K562 (cell line): ENCODE measurements at regions not wholly inside any gene's neighbourhood (a gene's known extent, or its start where the extent isn't known, plus 50 kb on each side); places are given as distances from the start of the nearest gene placed in this dataset.

Source experiments
- ATAC-seq: fragments of 200-7000 bp; cut with Tn5 transposase; 3 replicates; pipeline ENCODE4 v1.9.1; 2020; ENCODE audit warnings: moderate library complexity
- BruUV-seq: library from RNA; stranded (reverse); fragments of 400-500 nt; replicated peaks from 2 replicates; lab custom pipeline; 2021; lab: Mats Ljungman, UMichigan
- CTCF ChIA-PET: fragments of 300-600 bp; formaldehyde crosslinking; extraction: SDS; loops from one replicate; lab custom pipeline; 2021; ENCODE audit warnings: low intra/inter-chr PET ratio; lab: Yijun Ruan, JAX
- POLR2A ChIA-PET: fragments of 300-600, 350-650 bp; sonication (Branson Sonifier 250); formaldehyde crosslinking; extraction: SDS; loops from one replicate; lab custom pipeline; 2021; ENCODE audit warnings: antibody characterized with exemption, inconsistent platforms; lab: Yijun Ruan, JAX
- DNase-seq, 4 experiments: peaks; one replicate each; pipeline versions ENCODE4 v3.0.0 to v3.0.0-alpha.2; 2011 to 2018; ENCODE audit warnings: low spot score in 3 of 4, mixed read lengths in 3 of 4; ENCODE audit errors: extremely low read depth in 1 of 4
- FAIRE-seq: peaks from 2 replicates; lab custom pipeline; 2011; peaks lifted over from hg19 to GRCh38; lab: Jason Lieb, UNC
- H2AFZ ChIP-seq: 2 replicates; pipeline ENCODE4 v1.6.0; 2011; ENCODE audit warnings: low read depth, low read length, control low read depth, inconsistent platforms
- H3K27ac ChIP-seq: fragments of 200-600 bp; 3 replicates; pipeline ENCODE4 v1.8.0; 2011; ENCODE audit warnings: low read depth, mild to moderate bottlenecking, control low read depth, inconsistent platforms, low read length, moderate library complexity, mixed read lengths; ENCODE audit errors: extremely low read depth
- H3K27me3 ChIP-seq, 2 experiments: fragments of 300-600 bp in 1 of 2; 2 replicates in 1 of 2; 3 replicates in 1 of 2; pipeline versions ENCODE4 v1.6.0 to v1.8.0; 2011; ENCODE audit warnings: inconsistent platforms in 2 of 2, low read length in 2 of 2, mild to moderate bottlenecking in 1 of 2, mixed read lengths in 1 of 2, moderate library complexity in 1 of 2; ENCODE audit not compliant: control insufficient read depth in 2 of 2, insufficient read depth in 2 of 2
- H3K36me3 ChIP-seq: fragments of 300-600 bp; 3 replicates; pipeline ENCODE4 v1.8.0; 2011; ENCODE audit warnings: mild to moderate bottlenecking, low read length, inconsistent platforms; ENCODE audit not compliant: control insufficient read depth, insufficient read depth
- H3K4me1 ChIP-seq, 2 experiments: fragments of 200-600 bp in 1 of 2; replicated peaks in 1 of 2; 2 replicates in 1 of 2; 3 replicates in 1 of 2; pipeline versions ENCODE4 v1.5.1 to v1.8.0; 2011; ENCODE audit warnings: inconsistent platforms in 2 of 2, low read length in 2 of 2, mild to moderate bottlenecking in 1 of 2, mixed read lengths in 1 of 2, moderate library complexity in 1 of 2; ENCODE audit not compliant: control insufficient read depth in 2 of 2, insufficient read depth in 2 of 2
- H3K4me2 ChIP-seq: 2 replicates; pipeline ENCODE4 v1.6.1; 2011; ENCODE audit warnings: low read length, control low read depth, inconsistent platforms, mixed read lengths; ENCODE audit not compliant: insufficient read depth
- H3K4me3 ChIP-seq: fragments of 200-600 bp; sonication (generic), shearing (Covaris generic); 2 replicates; pipeline ENCODE4 v1.5.1; 2016; ENCODE audit warnings: control low read depth, inconsistent platforms
- H3K79me2 ChIP-seq: fragments of 200-600 bp; 3 replicates; pipeline ENCODE4 v1.8.0; 2011; ENCODE audit warnings: low read length, inconsistent platforms; ENCODE audit not compliant: control insufficient read depth, insufficient read depth
- H3K9ac ChIP-seq, 2 experiments: 2 replicates each; pipeline versions ENCODE4 v1.6.0 to v1.6.1; 2011; ENCODE audit warnings: low read depth in 2 of 2, low read length in 2 of 2, control low read depth in 1 of 2, inconsistent platforms in 1 of 2, mild to moderate bottlenecking in 1 of 2, mixed read lengths in 1 of 2; ENCODE audit not compliant: insufficient read depth in 1 of 2
- H3K9me1 ChIP-seq: one replicate; pipeline ENCODE4 v1.6.0; 2011; ENCODE audit warnings: inconsistent platforms, mild to moderate bottlenecking, low read length, moderate library complexity; ENCODE audit not compliant: control insufficient read depth, insufficient read depth
- H3K9me3 ChIP-seq: replicated peaks from 2 replicates; pipeline ENCODE4 v1.5.1; 2011; ENCODE audit warnings: low read depth, low read length, inconsistent platforms; ENCODE audit not compliant: control insufficient read depth, insufficient read depth
- H4K20me1 ChIP-seq: replicated peaks from 2 replicates; pipeline ENCODE4 v1.6.1; 2011; ENCODE audit warnings: low read length, inconsistent platforms, mixed read lengths; ENCODE audit not compliant: control insufficient read depth, insufficient read depth
- ETV5 ChIP-seq: sonication (generic); formaldehyde crosslinking; IDR thresholded peaks from 2 replicates; pipeline ENCODE4 v1.4.0; 2020; ENCODE audit warnings: low read depth, mild to moderate bottlenecking, missing genetic modification reagents
- GABPA ChIP-seq: fragments of 200-800 bp; sonication (Bioruptor generic); conservative IDR thresholded peaks from 2 replicates; pipeline ENCODE4 v1.6.1; 2016; ENCODE audit warnings: low read depth, missing genetic modification characterization, missing compliant biosample characterization
- MBD2 ChIP-seq: sonication (generic); IDR thresholded peaks from 2 replicates; pipeline ENCODE4 v1.6.1; 2016; ENCODE audit warnings: low read depth, borderline replicate concordance
- NFYB ChIP-seq: IDR thresholded peaks from 2 replicates; pipeline ENCODE4 v1.6.1; 2011; ENCODE audit warnings: mild to moderate bottlenecking, moderate library complexity; ENCODE audit not compliant: insufficient read length; ENCODE audit errors: extremely low read depth
- PML ChIP-seq: IDR thresholded peaks from 2 replicates; pipeline ENCODE4 v1.6.1; 2012; ENCODE audit warnings: low read length, inconsistent platforms
- PTRF ChIP-seq: fragments of 450-650 bp; IDR thresholded peaks from 2 replicates; pipeline ENCODE4 v1.6.1; 2016; ENCODE audit warnings: mild to moderate bottlenecking, missing genetic modification characterization, missing compliant biosample characterization
- RFX7 ChIP-seq: fragments of 250-450 bp; sonication (Bioruptor Pico); IDR thresholded peaks from 2 replicates; pipeline ENCODE4 v1.5.1; 2021; ENCODE audit warnings: mild to moderate bottlenecking
- SIN3B ChIP-seq: fragments of 450-650 bp; IDR thresholded peaks from 2 replicates; pipeline ENCODE4 v1.6.1; 2017; ENCODE audit warnings: low read depth, mild to moderate bottlenecking, moderate library complexity
- SMARCE1 ChIP-seq: fragments of 450-650 bp; IDR thresholded peaks from 2 replicates; pipeline ENCODE4 v1.7.1; 2016; ENCODE audit warnings: mild to moderate bottlenecking
- TAF15 ChIP-seq: fragments of 200-400 bp; formaldehyde crosslinking; IDR thresholded peaks from 2 replicates; pipeline ENCODE4 v1.6.1; 2017; ENCODE audit warnings: mild to moderate bottlenecking, low read depth, low read length, moderate library complexity
- XRCC5 ChIP-seq: fragments of 200-400 bp; formaldehyde crosslinking; IDR thresholded peaks from 2 replicates; pipeline ENCODE4 v1.6.1; 2017; ENCODE audit warnings: low read depth, mild to moderate bottlenecking, low read length
- ZKSCAN8 ChIP-seq: fragments of 200-800 bp; sonication (Bioruptor generic); IDR thresholded peaks from 2 replicates; pipeline ENCODE4 v1.6.1; 2016; ENCODE audit warnings: missing genetic modification characterization, missing compliant biosample characterization
- ZNF507 ChIP-seq: conservative IDR thresholded peaks from 2 replicates; pipeline ENCODE4 v1.6.1; 2017; ENCODE audit warnings: missing genetic modification characterization, missing compliant biosample characterization
- ZNF668 ChIP-seq: fragments of 250-450 bp; sonication (Bioruptor Pico); IDR thresholded peaks from 2 replicates; pipeline ENCODE4 v1.8.0; 2022; ENCODE audit warnings: mild to moderate bottlenecking, inconsistent platforms
- WGBS: fragments of 100-300 bp; shearing (Covaris generic); methylation state at CpG from one replicate; pipeline ENCODE4 v1.1.6; 2016; ENCODE audit warnings: low coverage, mixed read lengths; ENCODE audit not compliant: insufficient coverage; ENCODE audit errors: missing lambda C conversion rate; 5-methylcytosine and 5-hydroxymethylcytosine counted together
- in situ Hi-C: fragments of 300-500 bp; cut with MboI; formaldehyde crosslinking; loops from 4 replicates; pipeline ENCODE4 v1.15.0; 2018; ENCODE audit warnings: inconsistent platforms, mixed read lengths
- intact Hi-C: fragments of 100-400 bp; cut with micrococcal nuclease; formaldehyde crosslinking; loops from 2 replicates; pipeline ENCODE4 v1.14.2; 2022
- TF ChIP-seq, protein P1 (sequence below): sonication (generic); formaldehyde crosslinking; IDR thresholded peaks from 2 replicates; pipeline ENCODE4 v1.5.0; 2020; ENCODE audit warnings: missing genetic modification reagents
- TF ChIP-seq, protein P2 (sequence below), 2 experiments: fragments of 450-650 bp in 1 of 2; sonication (generic) in 1 of 2; formaldehyde crosslinking in 1 of 2; IDR thresholded peaks in 1 of 2; conservative IDR thresholded peaks in 1 of 2; 2 replicates each; pipeline versions ENCODE4 v1.6.1 to v1.8.1; 2016 to 2023; ENCODE audit warnings: mild to moderate bottlenecking in 2 of 2, moderate library complexity in 2 of 2, inconsistent platforms in 1 of 2, missing genetic modification reagents in 1 of 2
- TF ChIP-seq, protein P3 (sequence below): sonication (generic); formaldehyde crosslinking; IDR thresholded peaks from 2 replicates; pipeline ENCODE4 v1.9.0; 2022; ENCODE audit warnings: mild to moderate bottlenecking, missing genetic modification reagents
- TF ChIP-seq, protein P4 (sequence below): fragments of 450-650 bp; conservative IDR thresholded peaks from 2 replicates; pipeline ENCODE4 v1.6.1; 2016; ENCODE audit warnings: missing genetic modification characterization, low read depth, mild to moderate bottlenecking, missing compliant biosample characterization, moderate library complexity

DNA sequence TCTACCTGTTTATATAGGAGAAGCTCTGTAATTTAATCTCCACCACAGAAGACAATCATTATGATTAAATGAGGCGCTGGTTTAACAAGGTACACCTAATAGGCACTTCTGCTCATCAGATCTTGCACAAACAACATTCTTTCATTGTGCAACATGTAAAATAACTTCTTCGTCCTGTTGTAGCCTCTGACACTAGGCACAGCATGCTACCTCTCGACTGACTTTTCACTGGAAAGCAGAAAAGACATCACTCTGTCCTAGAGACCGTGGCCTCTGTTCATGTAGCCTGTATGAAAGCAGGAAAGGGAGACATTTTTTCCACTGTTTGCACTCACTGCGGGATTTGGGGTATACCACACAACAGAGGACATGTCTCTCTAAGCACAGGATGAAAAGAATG, 316.5 kb downstream of the IRS1 start (continued):
- TF ChIP-seq ZNF668 (CRISPR knock-in tag) = no peak
- no peak for TF ChIP-seq NFYB
- TF ChIP-seq, protein P1, sequence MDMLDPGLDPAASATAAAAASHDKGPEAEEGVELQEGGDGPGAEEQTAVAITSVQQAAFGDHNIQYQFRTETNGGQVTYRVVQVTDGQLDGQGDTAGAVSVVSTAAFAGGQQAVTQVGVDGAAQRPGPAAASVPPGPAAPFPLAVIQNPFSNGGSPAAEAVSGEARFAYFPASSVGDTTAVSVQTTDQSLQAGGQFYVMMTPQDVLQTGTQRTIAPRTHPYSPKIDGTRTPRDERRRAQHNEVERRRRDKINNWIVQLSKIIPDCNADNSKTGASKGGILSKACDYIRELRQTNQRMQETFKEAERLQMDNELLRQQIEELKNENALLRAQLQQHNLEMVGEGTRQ (CRISPR knock-in tag) = no peak
- TF ChIP-seq, protein P2, sequence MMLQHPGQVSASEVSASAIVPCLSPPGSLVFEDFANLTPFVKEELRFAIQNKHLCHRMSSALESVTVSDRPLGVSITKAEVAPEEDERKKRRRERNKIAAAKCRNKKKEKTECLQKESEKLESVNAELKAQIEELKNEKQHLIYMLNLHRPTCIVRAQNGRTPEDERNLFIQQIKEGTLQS (IDR thresholded peaks at IDR 0.05) = no peak
- TF ChIP-seq, protein P2 (CRISPR knock-in tag; conservative IDR thresholded peaks at IDR 0.05) = no peak
- TF ChIP-seq, all 486 proteins: peak for 0

DNA sequence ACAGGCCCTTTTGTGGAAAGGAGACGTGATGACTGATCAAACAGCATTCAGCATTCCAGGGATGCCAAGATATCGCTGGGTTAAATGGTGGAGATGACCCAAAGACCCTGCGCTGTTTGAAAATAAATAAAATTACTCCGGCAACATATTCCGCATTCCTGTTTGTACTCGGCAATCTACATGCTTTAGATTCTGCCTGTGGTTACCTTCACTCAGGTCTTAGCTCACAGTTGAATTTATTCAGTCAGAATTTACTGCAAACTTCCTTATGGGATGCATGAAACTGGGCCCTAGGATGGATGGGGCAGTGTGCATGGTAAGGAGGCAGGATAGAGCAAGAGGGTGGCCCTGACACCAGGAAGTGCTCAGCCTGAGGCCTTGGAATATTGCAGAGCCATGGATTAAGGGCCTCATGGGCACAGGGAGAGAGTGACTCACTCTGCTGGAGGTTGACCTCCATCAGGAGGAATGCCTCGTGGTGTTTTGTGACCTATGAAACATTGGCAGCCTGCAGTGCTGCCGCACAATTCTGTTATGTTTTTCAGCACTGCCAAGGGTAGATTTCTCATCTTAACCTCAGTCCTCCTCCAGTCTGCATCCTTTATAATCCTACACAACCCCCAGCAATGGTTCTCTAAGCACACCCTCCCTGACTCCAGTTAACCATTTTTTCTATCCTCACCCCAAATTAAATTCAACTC, 321.4 kb downstream of the IRS1 start:
- H3K9me1 ChIP-seq = no peaks in the 10 kb centered on the region
- TF ChIP-seq MBD2 (no peak), ZNF507 (tag) (no peak), SMARCE1 (no peak), XRCC5 (no peak), RFX7 (CRISPR knock-in tag) (no peak), ZKSCAN8 (CRISPR knock-in tag) (no peak), PML (no peak), TAF15 (no peak), PTRF (tag) (no peak), SIN3B (no peak), GABPA (tag) (no peak), ETV5 (no peak)
- TF ChIP-seq, protein P3, sequence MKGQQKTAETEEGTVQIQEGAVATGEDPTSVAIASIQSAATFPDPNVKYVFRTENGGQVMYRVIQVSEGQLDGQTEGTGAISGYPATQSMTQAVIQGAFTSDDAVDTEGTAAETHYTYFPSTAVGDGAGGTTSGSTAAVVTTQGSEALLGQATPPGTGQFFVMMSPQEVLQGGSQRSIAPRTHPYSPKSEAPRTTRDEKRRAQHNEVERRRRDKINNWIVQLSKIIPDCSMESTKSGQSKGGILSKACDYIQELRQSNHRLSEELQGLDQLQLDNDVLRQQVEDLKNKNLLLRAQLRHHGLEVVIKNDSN = no peak
- TF ChIP-seq, protein P4, sequence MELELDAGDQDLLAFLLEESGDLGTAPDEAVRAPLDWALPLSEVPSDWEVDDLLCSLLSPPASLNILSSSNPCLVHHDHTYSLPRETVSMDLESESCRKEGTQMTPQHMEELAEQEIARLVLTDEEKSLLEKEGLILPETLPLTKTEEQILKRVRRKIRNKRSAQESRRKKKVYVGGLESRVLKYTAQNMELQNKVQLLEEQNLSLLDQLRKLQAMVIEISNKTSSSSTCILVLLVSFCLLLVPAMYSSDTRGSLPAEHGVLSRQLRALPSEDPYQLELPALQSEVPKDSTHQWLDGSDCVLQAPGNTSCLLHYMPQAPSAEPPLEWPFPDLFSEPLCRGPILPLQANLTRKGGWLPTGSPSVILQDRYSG (tag) = no peak
- TF ChIP-seq, all 486 proteins: peak for 0
- POLR2A ChIA-PET = interaction anchor here (0.6 kb wide), 1 partner anchor 89 kb away, joined by 3 read pairs; no protein-coding TSS in a partner anchor
- Histone ChIP-seq H4K20me1 (no peaks in the 10 kb centered on the region), H3K79me2 (no peaks in the 10 kb centered on the region), H3K36me3 (no peaks in the 10 kb centered on the region), H3K4me3 (no peak overlapping the region), H3K4me1 (no peaks in the 10 kb centered on the region), H3K27ac (no peak overlapping the region), H3K4me2 (no peak overlapping the region), H3K27me3 (no peaks in the 10 kb centered on the region), H3K9me3 (no peaks in the 10 kb centered on the region), H3K9ac (no peak overlapping the region), H2AFZ (no peak overlapping the region)
- no peak for DNase-seq
- BruUV-seq = no TSS peak
- 5% methylated on average over 8 of the region's 8 CpGs for WGBS
- in situ Hi-C loops = no loop called here
- FAIRE-seq = no peak
- intact Hi-C loops = no loop called here
- CTCF ChIA-PET = no interaction called here
- no peak for ATAC-seq
